K562 (cell line): ENCODE measurements at regions not wholly inside any gene's neighbourhood (a gene's known extent, or its start where the extent isn't known, plus 50 kb on each side); places are given as distances from the start of the nearest gene placed in this dataset.

Experiments
- FOXA1 ChIP-seq: fragments of 450-650 bp; IDR thresholded peaks from 2 replicates; pipeline ENCODE4 v1.6.1; 2016; ENCODE audit warnings: mild to moderate bottlenecking, borderline replicate concordance
- MYNN ChIP-seq, 2 experiments: sonication (generic); formaldehyde crosslinking in 1 of 2; IDR thresholded peaks; 2 replicates each; pipeline versions ENCODE4 v1.5.0 to v1.6.1; 2016 to 2020; ENCODE audit warnings: antibody characterized with exemption in 1 of 2, missing genetic modification reagents in 1 of 2
- NFIC ChIP-seq: fragments of 450-650 bp; IDR thresholded peaks from 2 replicates; pipeline ENCODE4 v1.6.1; 2017; ENCODE audit warnings: mild to moderate bottlenecking, inconsistent platforms
- NR3C1 ChIP-seq: sonication (generic); formaldehyde crosslinking; IDR thresholded peaks from 2 replicates; pipeline ENCODE4 v1.8.1; 2022; ENCODE audit warnings: missing genetic modification reagents
- PML ChIP-seq: IDR thresholded peaks from 2 replicates; pipeline ENCODE4 v1.6.1; 2012; ENCODE audit warnings: low read length, inconsistent platforms
- RBM17 ChIP-seq: fragments of 200-400 bp; formaldehyde crosslinking; IDR thresholded peaks from 2 replicates; pipeline ENCODE4 v1.6.1; 2017; ENCODE audit warnings: low read depth, mild to moderate bottlenecking, low read length, borderline replicate concordance
- TEAD1 ChIP-seq, 2 experiments: fragments of 450-650 bp in 1 of 2; sonication (generic) in 1 of 2; formaldehyde crosslinking; IDR thresholded peaks; 2 replicates each; pipeline versions ENCODE4 v1.4.0 to v1.8.0; 2020 to 2022; ENCODE audit warnings: mild to moderate bottlenecking in 2 of 2, missing genetic modification reagents in 1 of 2
- ZC3H11A ChIP-seq: IDR thresholded peaks from 2 replicates; pipeline ENCODE4 v1.6.1; 2012; ENCODE audit warnings: low read depth, low read length, improper control_type of control experiment
- ZNF174 ChIP-seq: fragments of 250-450 bp; sonication (Bioruptor Pico); IDR thresholded peaks from 2 replicates; pipeline ENCODE4 v1.4.0; 2020; ENCODE audit warnings: mild to moderate bottlenecking
- ZNF24 ChIP-seq: fragments of 450-650 bp; IDR thresholded peaks from 2 replicates; pipeline ENCODE4 v1.6.1; 2016
- ZNF354B ChIP-seq: fragments of 250-450 bp; sonication (Bioruptor Pico); IDR thresholded peaks from 2 replicates; pipeline ENCODE4 v1.4.0; 2020
- ZNF584 ChIP-seq: fragments of 200-800 bp; sonication (Bioruptor generic); IDR thresholded peaks from 2 replicates; pipeline ENCODE4 v1.6.1; 2016; ENCODE audit warnings: low read depth, mild to moderate bottlenecking, missing genetic modification characterization, missing compliant biosample characterization

DNA sequence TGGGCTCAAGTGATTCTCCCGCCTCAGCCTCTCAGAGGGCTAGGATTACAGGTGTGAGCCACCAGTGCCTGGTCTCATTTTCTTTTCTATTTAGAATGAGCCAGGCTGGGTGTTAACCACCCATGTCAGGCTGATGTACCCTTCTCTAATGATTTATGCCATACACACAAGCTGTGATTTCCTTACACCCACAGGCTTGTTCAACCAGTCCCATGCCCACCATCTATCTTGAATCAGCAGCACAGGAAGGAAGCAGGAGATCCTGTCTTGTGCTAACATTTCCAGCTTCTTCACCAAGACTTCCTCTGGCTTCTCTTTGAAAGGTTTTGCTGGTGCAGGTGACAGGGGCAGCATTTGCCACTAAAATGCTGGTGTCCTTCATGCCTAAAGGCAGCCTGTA lies 176.4 kb downstream of the GATA3 start:
- TF ChIP-seq TEAD1 (CRISPR knock-in tag; IDR thresholded peaks at IDR 0.05) (no peak), ZNF24 (no peak), ZNF174 (CRISPR knock-in tag) (no peak), RBM17 (no peak), ZNF584 (CRISPR knock-in tag) (no peak), ZNF354B (CRISPR knock-in tag) (no peak), ZC3H11A (no peak), PML (no peak), NFIC (no peak), NR3C1 (CRISPR knock-in tag) (no peak), FOXA1 (no peak), MYNN (IDR thresholded peaks at IDR 0.05) (no peak), MYNN (CRISPR knock-in tag; IDR thresholded peaks at IDR 0.05) (no peak)
